Skeletal muscle tissue (tissue), 3 donors: ENCODE measurements at regions not wholly inside any gene's neighbourhood (a gene's known extent, or its start where the extent isn't known, plus 50 kb on each side); places are given as distances from the start of the nearest gene placed in this dataset.

ENCODE experiments used
- H3K27ac ChIP-seq: one replicate; pipeline ENCODE4 v1.7.0; 2013; ENCODE audit warnings: mild to moderate bottlenecking, low read depth, low read length, inconsistent platforms
- H3K27me3 ChIP-seq, 3 donors: one replicate each; pipeline ENCODE4 v1.7.0; 2013; ENCODE audit warnings: low read length in 3 of 3; ENCODE audit not compliant: control insufficient read depth in 3 of 3, insufficient read depth in 3 of 3
- H3K36me3 ChIP-seq, 3 donors: one replicate each; pipeline ENCODE4 v1.7.0; 2013; ENCODE audit warnings: low read length in 3 of 3; ENCODE audit not compliant: control insufficient read depth in 3 of 3, insufficient read depth in 3 of 3
- H3K4me1 ChIP-seq, 3 donors: one replicate each; pipeline ENCODE4 v1.7.0; 2013; ENCODE audit warnings: low read length in 3 of 3, mild to moderate bottlenecking in 3 of 3; ENCODE audit not compliant: control insufficient read depth in 3 of 3, insufficient read depth in 3 of 3
- H3K4me3 ChIP-seq, 3 donors: one replicate each; pipeline ENCODE4 v1.7.0; 2013; ENCODE audit warnings: low read length in 3 of 3
- H3K9ac ChIP-seq, 3 donors: one replicate each; pipeline ENCODE4 v1.7.0; 2013; ENCODE audit warnings: low read length in 3 of 3, mild to moderate bottlenecking in 3 of 3, moderate library complexity in 2 of 3, low read depth in 1 of 3
- H3K9me3 ChIP-seq, 3 donors: one replicate each; pipeline ENCODE4 v1.7.0; 2013; ENCODE audit warnings: low read length in 3 of 3; ENCODE audit not compliant: control insufficient read depth in 3 of 3
- donor health status: Osteomylitis.

- Histone ChIP-seq H3K9ac (no peak overlapping the region), H3K4me1 (no peaks in the 10 kb centered on the region), H3K27ac (no peak overlapping the region), H3K36me3 (no peaks in the 10 kb centered on the region), H3K4me3 (no peak overlapping the region), H3K27me3 (peaks cover 0 to 18% (median 10%) of the 10 kb centered on the region in 3 donors), H3K9me3 (no peaks in the 10 kb centered on the region)
These were observed 97.9 kb downstream of the C17orf67 start for GRCh38 chr17:56735842-56736241.

GRCh38 chr17:56737421-56738161, 96.1 kb downstream of the C17orf67 start:
- H3K27me3 ChIP-seq, result peaks cover 0 to 21% (median 10%) of the 10 kb centered on the region in 3 donors
- H3K4me3 ChIP-seq, result no peak overlapping the region
- no peak overlapping the region for H3K27ac ChIP-seq
- H3K4me1 ChIP-seq, result no peaks in the 10 kb centered on the region
- H3K9ac ChIP-seq, result no peak overlapping the region
- no peaks in the 10 kb centered on the region for H3K36me3 ChIP-seq
- no peaks in the 10 kb centered on the region for H3K9me3 ChIP-seq

GRCh38 chr17:56739376-56739775, 94.3 kb downstream of the C17orf67 start:
- Histone ChIP-seq H3K36me3 (no peaks in the 10 kb centered on the region), H3K4me3 (no peak overlapping the region), H3K4me1 (no peaks in the 10 kb centered on the region), H3K9ac (no peak overlapping the region), H3K9me3 (peaks cover 0 to 4% (median 0%) of the 10 kb centered on the region in 3 donors), H3K27me3 (peaks cover 0 to 21% (median 10%) of the 10 kb centered on the region in 3 donors), H3K27ac (no peak overlapping the region)

- H3K27ac ChIP-seq, result no peak overlapping the region
- no peaks in the 10 kb centered on the region for H3K36me3 ChIP-seq
- peaks cover 0 to 21% (median 10%) of the 10 kb centered on the region in 3 donors for H3K27me3 ChIP-seq
- no peak overlapping the region for H3K9ac ChIP-seq
- H3K4me1 ChIP-seq, result no peaks in the 10 kb centered on the region
- H3K9me3 ChIP-seq, result peaks cover 0 to 4% (median 0%) of the 10 kb centered on the region in 3 donors
- H3K4me3 ChIP-seq, result no peak overlapping the region
These were observed 93.9 kb downstream of the C17orf67 start for GRCh38 chr17:56739776-56740175.

GRCh38 chr17:56740481-56740880, 93.2 kb downstream of the C17orf67 start:
- no peak overlapping the region for H3K27ac ChIP-seq
- H3K36me3 ChIP-seq, result no peaks in the 10 kb centered on the region
- H3K4me3 ChIP-seq, result no peak overlapping the region
- H3K27me3 ChIP-seq, result peaks cover 0 to 21% (median 10%) of the 10 kb centered on the region in 3 donors
- no peak overlapping the region for H3K9ac ChIP-seq
- H3K4me1 ChIP-seq, result no peaks in the 10 kb centered on the region
- peaks cover 0 to 4% (median 0%) of the 10 kb centered on the region in 3 donors for H3K9me3 ChIP-seq
